HCT116 (cell line): ENCODE measurements at regions not wholly inside any gene's neighbourhood (a gene's known extent, or its start where the extent isn't known, plus 50 kb on each side); places are given as distances from the start of the nearest gene placed in this dataset.

Experiments
- ATAC-seq: fragments of 200-7000 bp; cut with Tn5 transposase; 2 replicates; pipeline ENCODE4 v1.9.1; 2020; ENCODE audit warnings: mild to moderate bottlenecking, moderate library complexity
- BruUV-seq: library from RNA; stranded (reverse); fragments of 400-500 nt; replicated peaks from 2 replicates; lab custom pipeline; 2021; lab: Mats Ljungman, UMichigan
- CTCF ChIA-PET: fragments of 300-600 bp; sonication (Branson Sonifier 250); formaldehyde crosslinking; loops from one replicate; lab custom pipeline; 2021; ENCODE audit warnings: antibody characterized with exemption; lab: Charles Lee
- POLR2A ChIA-PET: fragments of 300-600, 350-600 bp; sonication (Branson Sonifier 250); formaldehyde crosslinking; loops from one replicate; lab custom pipeline; 2021; ENCODE audit warnings: antibody characterized with exemption; lab: Charles Lee
- RAD21 ChIA-PET, 2 experiments: fragments of 300-600 bp; sonication (Branson Sonifier 250); formaldehyde crosslinking; loops; one replicate each; lab custom pipeline; 2023; ENCODE audit warnings: low total read pairs in 2 of 2; ENCODE audit not compliant: uncharacterized antibody in 2 of 2, unreplicated experiment in 2 of 2, low non-redundant PET in 1 of 2; lab: Charles Lee
- DNase-seq: peaks from one replicate; pipeline ENCODE4 v3.0.0-alpha.2; 2010; ENCODE audit warnings: low read depth, low spot score
- H2AFZ ChIP-seq: fragments of 200-600 bp; shearing (Covaris generic), sonication (generic); 2 replicates; pipeline ENCODE4 v1.6.1; 2017; ENCODE audit warnings: low read depth, mixed run types, mixed read lengths, antibody characterized with exemption, low read length; ENCODE audit not compliant: poor library complexity, severe bottlenecking
- H3K27ac ChIP-seq: 2 replicates; pipeline ENCODE4 v1.5.1; 2012; ENCODE audit warnings: low read depth, low read length
- H3K27me3 ChIP-seq: fragments of 200-600 bp; sonication (generic); 2 replicates; pipeline ENCODE4 v1.6.1; 2016; ENCODE audit warnings: mixed run types, low read length, mixed read lengths; ENCODE audit not compliant: insufficient read depth
- H3K36me3 ChIP-seq, 2 experiments: fragments of 200-500 bp in 1 of 2; fragments of 200-600 bp in 1 of 2; sonication (Bioruptor generic) in 1 of 2; sonication (generic) in 1 of 2; 2 replicates each; pipeline versions ENCODE4 v1.5.1 to v1.6.1; 2014 to 2016; ENCODE audit warnings: low read length in 2 of 2, inconsistent platforms in 1 of 2, mixed read lengths in 1 of 2, mixed run types in 1 of 2; ENCODE audit not compliant: insufficient read depth in 2 of 2, control insufficient read depth in 1 of 2
- H3K4me1 ChIP-seq, 2 experiments: fragments of 200-600 bp in 1 of 2; sonication (generic) in 1 of 2; 2 replicates each; pipeline versions ENCODE4 v1.5.1 to v1.6.1; 2012 to 2017; ENCODE audit warnings: low read length in 2 of 2, inconsistent platforms in 1 of 2, mild to moderate bottlenecking in 1 of 2, mixed read lengths in 1 of 2, mixed run types in 1 of 2, moderate library complexity in 1 of 2; ENCODE audit not compliant: insufficient read depth in 2 of 2, control insufficient read depth in 1 of 2
- H3K4me2 ChIP-seq: fragments of 200-600 bp; sonication (generic); 2 replicates; pipeline ENCODE4 v1.6.1; 2017; ENCODE audit warnings: mixed run types, low read length, mixed read lengths
- H3K4me3 ChIP-seq, 2 experiments: fragments of 200-600 bp in 1 of 2; sonication (generic) in 1 of 2; replicated peaks in 1 of 2; 2 replicates each; pipeline ENCODE4 v1.5.1; 2011 to 2016; ENCODE audit warnings: low read length in 2 of 2, control low read depth in 1 of 2, low read depth in 1 of 2, mild to moderate bottlenecking in 1 of 2, mixed read lengths in 1 of 2, mixed run types in 1 of 2
- H3K79me2 ChIP-seq: fragments of 200-600 bp; sonication (generic); 2 replicates; pipeline ENCODE4 v1.6.1; 2017; ENCODE audit warnings: mild to moderate bottlenecking, mixed run types, low read length, moderate library complexity, mixed read lengths; ENCODE audit not compliant: insufficient read depth
- H3K9ac ChIP-seq: fragments of 200-600 bp; sonication (generic); 2 replicates; pipeline ENCODE4 v1.6.1; 2016; ENCODE audit warnings: low read length, mixed read lengths
- H3K9me2 ChIP-seq: fragments of 200-600 bp; sonication (generic), shearing (Covaris generic); 2 replicates; pipeline ENCODE4 v1.6.1; 2017; ENCODE audit warnings: mixed run types, mild to moderate bottlenecking, moderate library complexity; ENCODE audit not compliant: insufficient read depth
- H3K9me3 ChIP-seq, 2 experiments: fragments of 200-500 bp in 1 of 2; fragments of 200-600 bp in 1 of 2; sonication (Bioruptor generic) in 1 of 2; sonication (generic) in 1 of 2; 2 replicates each; pipeline ENCODE4 v1.6.1; 2014 to 2017; ENCODE audit warnings: low read length in 2 of 2, mixed read lengths in 2 of 2, inconsistent platforms in 1 of 2, low read depth in 1 of 2, mild to moderate bottlenecking in 1 of 2, mixed run types in 1 of 2, moderate library complexity in 1 of 2; ENCODE audit not compliant: control insufficient read depth in 1 of 2, insufficient read depth in 1 of 2
- H4K20me1 ChIP-seq: fragments of 200-600 bp; sonication (generic), shearing (Covaris generic); 2 replicates; pipeline ENCODE4 v1.6.1; 2017; ENCODE audit warnings: mixed run types, mild to moderate bottlenecking, moderate library complexity; ENCODE audit not compliant: insufficient read depth
- CBX3 ChIP-seq: IDR thresholded peaks from 2 replicates; pipeline ENCODE4 v1.6.1; 2012; ENCODE audit warnings: low read depth
- CEBPB ChIP-seq: IDR thresholded peaks from 2 replicates; pipeline ENCODE4 v1.6.1; 2012; ENCODE audit warnings: low read depth
- CTCF ChIP-seq, 3 experiments: fragments of 200-600 bp in 1 of 3; sonication (generic) in 1 of 3; IDR thresholded peaks in 2 of 3; conservative IDR thresholded peaks in 1 of 3; 2 replicates each; pipeline ENCODE4 v1.5.1; 2012 to 2017; ENCODE audit warnings: low read depth in 2 of 3, low read length in 2 of 3, antibody characterized with exemption in 1 of 3, borderline replicate concordance in 1 of 3, control low read depth in 1 of 3, mild to moderate bottlenecking in 1 of 3, mixed read lengths in 1 of 3, mixed run types in 1 of 3, moderate library complexity in 1 of 3; ENCODE audit not compliant: insufficient read depth in 1 of 3
- EGR1 ChIP-seq: IDR thresholded peaks from 2 replicates; pipeline ENCODE4 v1.6.1; 2012; ENCODE audit warnings: low read depth
- ELF1 ChIP-seq: IDR thresholded peaks from 2 replicates; pipeline ENCODE4 v1.6.1; 2012; ENCODE audit warnings: low read depth, borderline replicate concordance
- EZH2 ChIP-seq: fragments of 200-600 bp; sonication (generic); IDR thresholded peaks from 2 replicates; pipeline ENCODE4 v1.6.1; 2017; ENCODE audit warnings: antibody characterized with exemption, mixed run types
- EZH2phosphoT487 ChIP-seq: fragments of 200-600 bp; IDR thresholded peaks from 2 replicates; pipeline ENCODE4 v1.6.1; 2018; ENCODE audit warnings: antibody characterized with exemption, borderline replicate concordance
- FOSL1 ChIP-seq: IDR thresholded peaks from 2 replicates; pipeline ENCODE4 v1.6.1; 2012; ENCODE audit warnings: low read depth
- JUND ChIP-seq: IDR thresholded peaks from 2 replicates; pipeline ENCODE4 v1.6.1; 2012
- POLR2AphosphoS5 ChIP-seq: IDR thresholded peaks from 2 replicates; pipeline ENCODE4 v1.6.1; 2011; ENCODE audit warnings: mild to moderate bottlenecking, low read depth, low read length, moderate library complexity
- RAD21 ChIP-seq: IDR thresholded peaks from 2 replicates; pipeline ENCODE4 v1.6.1; 2012; ENCODE audit warnings: low read depth, mild to moderate bottlenecking
- SP1 ChIP-seq: IDR thresholded peaks from 2 replicates; pipeline ENCODE4 v1.6.1; 2012; ENCODE audit warnings: low read depth
- SRF ChIP-seq: IDR thresholded peaks from 2 replicates; pipeline ENCODE4 v1.6.1; 2012; ENCODE audit warnings: low read depth
- ZFX ChIP-seq: fragments of 450-650 bp; IDR thresholded peaks from 2 replicates; pipeline ENCODE4 v1.6.1; 2017
- ZNF274 ChIP-seq: fragments of 200-500 bp; sonication (Bioruptor generic); IDR thresholded peaks from 2 replicates; pipeline ENCODE4 v1.6.1; 2014; ENCODE audit warnings: mild to moderate bottlenecking, low read depth, low read length, inconsistent platforms
- intact Hi-C: fragments of 100-400 bp; cut with micrococcal nuclease; formaldehyde crosslinking; loops from 2 replicates; pipeline ENCODE4 v1.10.0; 2022
- TF ChIP-seq, protein P1 (sequence below): IDR thresholded peaks from 2 replicates; pipeline ENCODE4 v1.6.1; 2011; ENCODE audit warnings: mild to moderate bottlenecking, low read length, moderate library complexity; ENCODE audit not compliant: insufficient replicate concordance; ENCODE audit errors: extremely low read depth
- TF ChIP-seq, protein P2 (sequence below): IDR thresholded peaks from 2 replicates; pipeline ENCODE4 v1.6.1; 2012

DNA sequence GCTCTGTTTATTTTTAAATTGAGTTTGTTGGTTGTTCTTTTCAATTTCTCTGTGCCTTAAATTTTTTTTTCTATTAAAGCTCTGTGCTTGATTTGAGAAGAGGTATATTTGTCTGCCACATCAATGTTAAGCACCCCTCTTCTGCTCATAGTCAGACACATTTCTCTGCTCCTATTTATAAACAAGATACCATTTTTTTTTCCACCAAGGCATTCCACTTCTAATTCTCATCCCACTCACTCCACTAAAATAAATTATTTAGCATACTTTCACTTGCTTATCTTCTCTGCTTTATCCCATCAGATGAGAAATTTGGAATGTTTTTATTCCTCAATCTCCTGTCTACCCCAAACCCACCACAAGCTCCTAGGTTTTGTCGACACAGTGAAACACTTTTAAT, 127.0 kb upstream of the PDE5A start:
- POLR2A ChIA-PET: interaction anchor here (0.6 kb wide), 1 partner anchor 259 kb away, joined by 3 read pairs; no protein-coding TSS in a partner anchor
- H3K27ac ChIP-seq: no peak overlapping the region
- H3K79me2 ChIP-seq: no peaks in the 10 kb centered on the region
- no peaks in the 10 kb centered on the region for H4K20me1 ChIP-seq
- H3K9me3 ChIP-seq: no peaks in the 10 kb centered on the region
- H2AFZ ChIP-seq: no peak overlapping the region
- no peak for DNase-seq
- intact Hi-C loops: no loop called here
- no peak for ATAC-seq
- BruUV-seq: no TSS peak
- TF ChIP-seq SRF (no peak), JUND (no peak), FOSL1 (no peak), ZNF274 (no peak), ZFX (no peak), EZH2 (no peak), EGR1 (no peak), EZH2phosphoT487 (no peak), RAD21 (no peak), POLR2AphosphoS5 (no peak), SP1 (no peak), CEBPB (no peak), CBX3 (no peak), ELF1 (no peak), CTCF (IDR thresholded peaks at IDR 0.05 in 2 of 3, conservative IDR thresholded peaks at IDR 0.05 in 1 of 3; ENCODE audit: borderline replicate concordance in 1 of 3, insufficient read depth in 1 of 3, low read depth in 2 of 3, low read length in 2 of 3) (no peak)
- TF ChIP-seq, protein P1, sequence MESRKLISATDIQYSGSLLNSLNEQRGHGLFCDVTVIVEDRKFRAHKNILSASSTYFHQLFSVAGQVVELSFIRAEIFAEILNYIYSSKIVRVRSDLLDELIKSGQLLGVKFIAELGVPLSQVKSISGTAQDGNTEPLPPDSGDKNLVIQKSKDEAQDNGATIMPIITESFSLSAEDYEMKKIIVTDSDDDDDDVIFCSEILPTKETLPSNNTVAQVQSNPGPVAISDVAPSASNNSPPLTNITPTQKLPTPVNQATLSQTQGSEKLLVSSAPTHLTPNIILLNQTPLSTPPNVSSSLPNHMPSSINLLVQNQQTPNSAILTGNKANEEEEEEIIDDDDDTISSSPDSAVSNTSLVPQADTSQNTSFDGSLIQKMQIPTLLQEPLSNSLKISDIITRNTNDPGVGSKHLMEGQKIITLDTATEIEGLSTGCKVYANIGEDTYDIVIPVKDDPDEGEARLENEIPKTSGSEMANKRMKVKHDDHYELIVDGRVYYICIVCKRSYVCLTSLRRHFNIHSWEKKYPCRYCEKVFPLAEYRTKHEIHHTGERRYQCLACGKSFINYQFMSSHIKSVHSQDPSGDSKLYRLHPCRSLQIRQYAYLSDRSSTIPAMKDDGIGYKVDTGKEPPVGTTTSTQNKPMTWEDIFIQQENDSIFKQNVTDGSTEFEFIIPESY: no peak
- TF ChIP-seq, protein P2, sequence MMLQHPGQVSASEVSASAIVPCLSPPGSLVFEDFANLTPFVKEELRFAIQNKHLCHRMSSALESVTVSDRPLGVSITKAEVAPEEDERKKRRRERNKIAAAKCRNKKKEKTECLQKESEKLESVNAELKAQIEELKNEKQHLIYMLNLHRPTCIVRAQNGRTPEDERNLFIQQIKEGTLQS: no peak
- TF ChIP-seq, all 23 proteins: peak for 0
- H3K4me1 ChIP-seq: no peaks in the 10 kb centered on the region
- 0 out of 2 replicates have a peak, but pooled peaks cover 3% of the 10 kb centered on the region for H3K9me2 ChIP-seq
- CTCF ChIA-PET: interaction anchor here (1.6 kb wide), 1 partner anchor 127 kb away, joined by 4 read pairs; the partner anchor contains the start of gene PDE5A
- no peaks in the 10 kb centered on the region for H3K36me3 ChIP-seq
- no peak overlapping the region for H3K4me3 ChIP-seq
- no peaks in the 10 kb centered on the region for H3K27me3 ChIP-seq
- no peak overlapping the region for H3K9ac ChIP-seq
- RAD21 ChIA-PET: no interaction called here
- no peak overlapping the region for H3K4me2 ChIP-seq
